GM21825 (cell line): ENCODE measurements at regions not wholly inside any gene's neighbourhood (a gene's known extent, or its start where the extent isn't known, plus 50 kb on each side); places are given as distances from the start of the nearest gene placed in this dataset.

Source experiments
- ATAC-seq: cut with Tn5 transposase; IDR thresholded peaks from one replicate; pipeline ENCODE4 v1.9.1; 2021; ENCODE audit warnings: mild to moderate bottlenecking, moderate library complexity; ENCODE audit not compliant: unreplicated experiment

DNA sequence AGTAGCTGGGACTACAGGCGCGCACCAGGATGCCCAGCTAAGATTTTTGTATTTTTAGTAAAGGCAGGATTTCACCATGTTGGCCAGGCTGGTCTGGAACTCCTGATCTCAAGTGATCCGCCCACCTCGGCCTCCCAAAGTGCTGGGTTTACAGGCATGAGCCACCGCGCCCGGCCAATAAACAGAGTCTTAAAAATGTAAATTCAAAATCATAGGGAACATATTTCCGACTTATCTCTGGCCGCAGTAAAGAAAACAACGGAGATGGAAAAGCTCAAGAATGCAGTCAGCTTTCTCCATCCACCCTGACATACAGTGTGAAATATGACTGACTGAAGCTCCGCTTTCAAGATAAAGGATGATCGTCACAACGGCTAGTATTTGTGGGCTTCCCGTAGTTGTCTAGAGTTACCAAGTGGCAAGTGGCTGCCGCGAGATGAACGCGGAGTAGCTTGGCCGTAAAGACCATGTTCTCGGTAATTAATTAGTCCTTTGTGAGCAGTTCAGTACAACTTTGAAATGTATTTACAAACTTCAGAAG is 495.1 kb upstream of the FAT1 start:
- ATAC-seq = no peak

DNA sequence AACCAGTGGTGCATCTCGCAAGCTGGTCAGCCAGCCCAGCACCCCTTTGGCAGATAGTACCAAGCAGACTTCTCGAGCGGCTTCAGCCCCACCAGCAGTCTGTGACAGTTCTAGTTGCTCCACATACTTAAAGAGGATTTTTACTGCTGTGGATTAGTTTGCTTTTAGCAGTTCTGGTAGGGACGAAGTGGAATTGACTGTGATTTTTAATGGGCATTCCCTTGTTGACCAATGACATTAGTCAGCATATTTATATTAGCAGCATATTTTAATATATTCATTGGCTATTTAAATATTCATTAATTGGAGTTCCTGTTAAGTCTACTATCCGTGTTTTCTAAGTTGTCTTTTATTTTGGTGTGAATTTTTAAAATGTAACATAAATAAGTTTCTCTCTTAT is 500.9 kb upstream of the FAT1 start:
- ATAC-seq = no peak

DNA sequence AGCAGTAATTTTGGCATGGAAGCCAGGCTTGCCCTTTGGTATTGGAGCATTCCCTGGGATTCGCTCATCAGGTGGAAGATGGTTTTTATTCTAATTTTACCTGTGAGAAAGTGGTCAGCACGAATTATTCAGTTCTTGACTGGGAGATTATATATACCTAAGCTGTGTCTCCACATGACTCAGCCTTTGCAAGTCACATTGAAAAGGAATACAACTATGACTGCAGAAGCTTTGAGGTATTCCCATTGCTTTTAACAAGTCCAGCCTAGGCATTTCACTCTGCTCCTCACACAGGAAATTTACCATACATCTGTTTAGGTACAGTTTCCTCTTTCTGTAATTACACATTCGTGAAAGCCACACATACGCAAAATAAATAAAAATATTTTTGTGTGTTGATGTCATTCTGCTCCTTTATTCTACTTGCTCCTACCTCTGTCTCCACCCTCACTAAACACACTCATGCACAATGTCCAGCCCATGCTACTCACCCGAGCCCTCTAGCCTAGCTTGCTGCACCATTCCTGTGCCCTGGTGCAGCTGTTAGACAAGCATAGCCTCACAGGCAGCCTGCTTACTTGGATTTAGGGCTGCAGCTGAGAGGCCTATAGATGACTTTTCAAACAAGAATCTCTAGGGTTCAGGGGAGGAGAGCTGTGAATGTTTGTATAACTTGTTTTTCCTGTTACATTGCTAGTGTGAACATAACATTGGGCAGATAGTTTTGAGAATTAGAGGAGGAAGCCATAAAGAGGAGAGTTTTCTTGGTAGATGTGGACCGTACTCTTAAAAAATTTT is 504.4 kb upstream of the FAT1 start:
- no peak for ATAC-seq

DNA sequence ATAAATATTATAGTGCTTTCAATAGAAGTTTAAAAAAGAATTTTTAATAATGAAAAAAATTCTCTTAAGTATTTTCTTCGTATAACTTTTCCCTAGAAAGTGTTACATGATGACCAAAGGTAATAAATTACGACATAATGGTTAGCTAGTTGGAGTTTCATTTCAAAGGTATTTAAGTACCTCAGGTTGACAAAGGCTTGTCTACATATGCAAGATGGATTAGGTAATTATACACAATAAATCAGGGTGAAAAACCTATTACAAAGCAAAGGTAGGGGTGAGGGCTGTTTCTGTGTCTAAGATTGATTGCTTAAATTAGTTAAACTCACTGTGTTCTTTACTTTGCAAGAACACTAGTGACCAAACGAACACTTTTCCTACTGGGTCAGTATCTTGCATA is 508.5 kb upstream of the FAT1 start:
- ATAC-seq = no peak

DNA sequence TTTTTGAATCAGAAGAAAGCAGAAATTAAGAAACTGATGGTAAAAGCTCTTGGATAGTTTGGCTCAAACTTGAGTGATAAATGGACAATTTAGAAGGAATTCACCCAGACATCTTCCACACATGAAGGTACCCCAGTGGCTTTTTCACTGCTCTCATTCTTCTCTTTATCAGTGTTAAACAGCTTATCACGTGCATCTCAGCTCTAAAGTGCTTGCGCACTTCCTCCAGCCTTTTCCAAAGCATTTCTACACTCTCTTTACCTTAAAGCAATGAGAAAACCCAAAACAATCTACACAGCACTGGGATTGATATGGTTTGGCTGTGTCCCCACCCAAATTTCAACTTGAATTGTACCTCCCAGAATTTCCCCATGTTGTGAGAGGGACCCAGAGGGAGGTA is 509.1 kb upstream of the FAT1 start:
- ATAC-seq = no peak

DNA sequence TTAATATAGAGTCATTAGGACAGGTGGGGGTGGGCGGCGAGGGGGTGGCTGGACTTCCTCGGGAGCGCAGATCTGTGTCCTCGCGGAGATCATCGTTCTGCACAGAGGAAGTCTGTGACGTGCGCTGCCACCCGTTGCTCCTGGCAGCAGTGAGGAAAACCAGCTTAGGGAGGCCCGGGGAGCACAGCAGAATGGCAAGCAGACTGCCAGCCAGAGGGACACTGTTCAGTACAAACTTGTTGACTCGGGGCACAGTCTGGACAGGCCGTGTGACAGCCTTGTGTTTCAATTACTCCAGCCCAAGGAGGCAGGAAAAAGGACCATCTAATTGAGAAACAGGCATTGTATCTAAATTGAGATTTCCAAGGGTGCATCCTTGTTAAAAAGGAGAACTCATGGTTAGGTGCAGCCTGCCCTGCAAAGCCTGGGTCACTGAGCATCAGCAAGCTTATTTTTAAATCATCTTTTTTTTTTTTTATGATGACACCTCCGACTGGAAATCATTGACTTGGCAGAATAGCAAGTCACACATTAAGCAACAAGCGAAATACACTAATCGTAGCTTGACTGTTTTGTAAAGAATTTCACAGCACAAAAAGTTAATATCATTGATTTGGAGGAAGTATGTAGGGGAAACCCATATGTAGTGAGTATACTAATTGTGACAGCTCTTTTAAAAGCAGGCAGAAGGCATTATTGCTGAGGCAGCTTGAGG is 512.0 kb upstream of the FAT1 start:
- no peak for ATAC-seq

DNA sequence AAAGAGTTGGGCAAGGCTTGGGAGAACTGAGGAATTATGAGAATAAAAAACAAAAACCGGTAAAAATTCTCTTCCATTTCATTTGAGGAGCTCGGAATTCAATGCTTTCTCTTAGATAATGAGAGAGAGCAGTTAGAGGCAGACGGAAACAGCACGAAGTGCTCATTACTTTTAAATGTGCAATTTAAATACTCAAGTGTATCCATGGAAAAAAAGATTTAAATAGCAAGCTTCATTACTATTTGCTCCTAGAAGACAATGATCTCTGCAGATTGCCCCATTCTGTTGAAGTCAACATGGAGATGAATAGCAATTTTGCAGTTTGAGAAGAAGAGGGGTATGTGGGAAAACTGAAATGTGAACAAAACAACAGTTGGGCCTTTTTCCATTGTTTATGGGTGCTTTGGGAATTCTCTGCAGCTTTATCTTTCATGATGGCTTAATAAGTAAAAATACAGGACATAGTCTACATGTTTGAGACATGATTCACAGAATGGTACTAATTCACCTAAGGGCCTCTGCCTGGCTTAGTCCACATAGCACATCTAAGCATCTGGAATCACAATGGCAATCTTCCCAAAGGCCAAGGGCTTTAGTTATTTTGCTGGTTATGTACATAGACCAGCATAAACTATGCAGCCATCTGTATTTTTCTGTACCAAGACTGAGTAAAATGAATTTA is 512.7 kb upstream of the FAT1 start:
- no peak for ATAC-seq

DNA sequence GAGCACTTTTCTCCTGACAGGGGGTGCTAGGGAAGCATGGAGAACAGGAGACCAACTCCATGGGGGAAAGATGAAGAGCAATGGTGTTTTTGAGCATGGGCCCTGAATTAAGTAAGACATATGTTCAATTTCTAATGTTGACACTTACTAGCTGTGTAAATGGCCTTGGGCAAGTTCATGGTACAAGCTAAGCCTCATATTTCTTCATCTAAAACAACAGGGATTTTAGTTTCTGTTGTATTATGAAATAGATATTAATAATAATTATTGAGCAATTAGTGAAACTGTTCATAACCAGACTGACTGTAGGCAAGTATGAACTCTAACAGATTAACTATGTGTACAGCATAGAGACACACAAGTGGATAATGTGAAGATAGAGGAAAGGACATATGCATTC is 515.0 kb upstream of the FAT1 start:
- ATAC-seq = no peak

DNA sequence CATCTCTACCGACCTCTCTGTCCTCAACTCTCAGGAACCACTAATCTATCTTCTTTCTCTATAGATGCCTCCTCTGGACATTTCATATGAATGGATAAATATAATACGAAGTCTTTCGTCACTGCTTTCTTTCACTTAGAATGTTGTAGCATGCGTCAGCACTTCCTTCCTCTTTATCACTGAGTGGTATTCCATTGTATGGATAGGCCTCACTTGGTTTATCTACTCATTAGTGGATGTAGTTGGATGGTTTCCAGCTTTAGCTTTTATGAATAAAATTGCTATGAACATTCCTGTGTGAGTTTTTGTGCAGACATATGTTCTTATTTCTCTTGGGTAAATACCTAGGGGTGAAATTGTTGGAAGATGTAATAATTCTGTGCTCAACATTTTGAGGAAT is 528.2 kb upstream of the FAT1 start:
- ATAC-seq = no peak

DNA sequence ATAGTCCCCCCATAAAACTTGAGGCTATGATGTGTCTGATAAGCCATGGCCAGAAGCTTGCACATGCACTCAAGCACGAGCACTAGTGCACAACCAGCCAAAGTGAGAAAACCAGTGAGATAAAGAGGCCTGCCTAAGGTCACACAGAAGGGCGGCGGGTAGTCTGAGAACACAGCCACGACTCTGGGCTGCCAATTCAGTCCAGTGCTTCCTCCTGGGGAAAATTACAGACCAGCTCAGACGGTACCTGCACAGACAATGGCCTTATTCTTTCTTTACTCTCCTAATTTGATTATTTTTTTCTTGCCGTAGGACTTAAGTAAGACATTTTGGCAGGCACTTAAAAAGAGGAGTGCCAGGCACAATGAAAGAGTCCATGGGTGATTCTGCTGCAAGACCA is 533.2 kb upstream of the FAT1 start:
- ATAC-seq = no peak

DNA sequence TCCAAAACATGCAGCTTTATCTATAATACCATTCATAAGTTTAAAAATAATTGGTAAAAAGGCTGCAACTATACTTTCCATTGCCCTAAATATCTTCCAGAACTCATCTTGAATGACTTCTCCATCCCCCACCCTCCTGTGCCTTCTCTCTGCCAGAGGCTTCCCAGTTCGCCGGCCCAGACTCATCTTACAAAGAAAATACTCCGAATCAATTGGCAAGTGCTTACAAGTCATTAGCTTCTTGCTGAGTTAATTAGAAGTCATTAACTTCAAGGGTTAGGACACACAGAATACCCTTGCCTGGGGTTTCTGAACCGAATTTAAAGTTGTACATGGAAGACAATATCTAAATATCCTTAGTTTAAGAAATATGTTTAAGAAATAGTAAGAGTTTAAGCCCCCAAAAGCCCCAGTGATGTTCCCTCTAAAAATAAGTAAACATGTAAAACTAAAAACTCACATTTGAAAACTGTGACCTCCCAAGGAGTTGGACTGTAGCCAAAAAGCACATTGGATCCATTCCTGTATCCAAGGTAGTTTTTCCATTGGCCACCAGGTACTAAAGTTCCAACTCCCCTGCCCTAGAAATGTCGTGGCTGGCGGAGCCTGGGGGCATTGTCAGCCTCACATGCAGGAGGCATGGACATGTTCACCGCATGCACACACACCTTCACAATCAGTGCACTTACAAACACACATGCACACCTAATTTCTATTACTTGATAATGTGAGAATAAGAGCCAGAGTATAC is 535.2 kb upstream of the FAT1 start:
- no peak for ATAC-seq

DNA sequence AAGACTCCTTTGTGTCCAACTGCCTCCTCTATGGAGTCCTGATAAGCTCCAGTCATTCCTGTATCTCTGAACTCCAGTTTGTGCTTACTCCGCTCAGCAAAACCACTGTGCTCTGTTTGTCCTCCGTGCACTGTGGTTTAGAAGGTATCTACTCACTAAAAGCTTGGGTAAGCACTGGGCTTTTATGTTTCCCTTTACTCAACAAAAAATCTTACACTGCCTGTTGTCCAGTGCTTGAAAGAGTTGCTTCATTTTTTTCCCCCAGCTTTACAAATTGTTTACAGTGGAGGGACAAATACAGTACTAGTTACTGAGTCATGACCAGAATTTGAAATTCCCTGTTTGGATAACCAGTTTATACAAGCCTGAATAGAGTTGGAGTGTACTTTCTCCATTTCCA is 545.3 kb upstream of the FAT1 start:
- no peak for ATAC-seq

DNA sequence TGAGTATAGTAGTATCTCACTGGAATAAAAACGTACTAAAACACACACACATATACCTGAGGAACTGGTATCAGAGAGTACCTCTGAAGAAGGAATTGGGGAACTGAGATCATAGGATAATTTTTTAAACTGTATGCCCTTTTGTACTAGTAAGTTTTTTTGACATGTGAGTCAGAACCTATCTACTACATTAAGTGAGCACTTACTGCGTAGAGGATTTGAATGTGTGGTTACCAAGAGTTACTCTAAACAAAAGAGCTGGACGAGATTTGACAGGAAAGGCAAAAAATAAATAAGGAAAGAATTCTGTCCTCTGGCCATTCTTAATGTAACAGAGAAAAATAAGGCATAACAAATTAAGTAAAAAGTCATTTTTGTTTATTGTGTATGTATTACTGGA is 546.5 kb upstream of the FAT1 start:
- ATAC-seq = no peak

DNA sequence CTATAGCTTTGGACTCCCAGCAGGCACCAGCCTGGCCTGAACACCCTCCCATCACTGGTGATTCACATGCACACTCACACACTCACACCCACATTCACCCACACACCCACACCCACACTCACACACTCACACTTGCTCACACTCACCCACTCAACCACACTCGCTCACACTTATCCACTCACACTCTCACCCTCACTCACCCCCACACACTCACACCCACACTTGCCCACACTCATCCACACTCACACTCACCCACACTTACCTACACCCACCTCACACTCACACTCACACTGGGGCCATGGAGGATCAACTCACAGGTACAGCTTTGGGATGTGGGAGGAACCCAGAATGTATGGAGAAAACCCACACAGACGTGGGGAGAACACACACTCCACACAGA is 548.2 kb upstream of the FAT1 start:
- ATAC-seq = no peak

DNA sequence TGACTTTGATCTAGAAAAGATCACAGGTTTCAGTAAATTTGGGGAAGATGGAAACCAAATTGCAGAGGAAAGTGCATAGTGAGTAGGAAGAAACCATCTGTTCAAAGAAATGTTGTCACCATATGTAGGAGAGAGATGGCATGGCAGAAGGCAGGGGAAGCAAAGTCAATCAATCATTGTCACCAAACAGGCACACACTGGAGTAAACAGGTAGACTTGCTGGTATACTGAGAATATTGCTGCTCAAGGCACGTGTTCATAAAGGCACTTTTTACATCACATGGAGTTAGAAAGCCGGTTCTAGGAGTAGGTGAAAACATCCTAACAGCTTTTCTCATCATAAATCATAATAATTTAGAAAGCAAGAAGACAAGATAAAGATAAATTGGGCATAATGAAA is 550.5 kb upstream of the FAT1 start:
- no peak for ATAC-seq

DNA sequence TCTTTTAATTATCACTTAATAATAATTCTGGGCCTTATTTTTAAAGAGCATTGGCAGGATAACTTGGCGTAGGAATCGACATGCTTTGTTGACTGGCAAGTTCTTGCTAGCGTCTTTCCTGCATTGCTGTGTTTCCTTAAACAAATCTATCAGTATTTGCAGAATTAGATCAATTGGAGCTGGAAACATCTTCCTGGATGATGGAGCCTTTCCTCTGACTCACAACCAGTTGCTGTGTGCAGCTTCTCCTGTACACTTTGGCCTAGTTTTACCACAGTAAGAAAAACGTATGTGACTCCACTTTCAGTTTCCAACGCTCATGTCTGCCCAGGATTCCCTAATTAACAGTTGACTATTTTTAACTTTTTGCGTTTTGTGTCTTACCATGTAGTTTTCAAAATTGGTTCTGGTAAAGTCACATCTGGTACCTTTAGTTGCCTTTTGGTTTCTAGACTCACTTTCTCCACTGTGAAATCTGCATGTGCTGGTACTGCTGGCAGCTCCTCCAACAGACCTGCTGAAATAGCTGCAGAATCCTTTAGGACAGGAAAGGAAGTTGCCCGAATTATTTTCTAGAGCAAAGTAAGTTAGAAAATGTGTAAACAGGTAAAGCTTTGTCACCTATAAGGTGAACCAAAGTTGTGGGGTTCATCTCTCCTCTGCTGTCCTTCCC is 553.2 kb upstream of the FAT1 start:
- no peak for ATAC-seq

DNA sequence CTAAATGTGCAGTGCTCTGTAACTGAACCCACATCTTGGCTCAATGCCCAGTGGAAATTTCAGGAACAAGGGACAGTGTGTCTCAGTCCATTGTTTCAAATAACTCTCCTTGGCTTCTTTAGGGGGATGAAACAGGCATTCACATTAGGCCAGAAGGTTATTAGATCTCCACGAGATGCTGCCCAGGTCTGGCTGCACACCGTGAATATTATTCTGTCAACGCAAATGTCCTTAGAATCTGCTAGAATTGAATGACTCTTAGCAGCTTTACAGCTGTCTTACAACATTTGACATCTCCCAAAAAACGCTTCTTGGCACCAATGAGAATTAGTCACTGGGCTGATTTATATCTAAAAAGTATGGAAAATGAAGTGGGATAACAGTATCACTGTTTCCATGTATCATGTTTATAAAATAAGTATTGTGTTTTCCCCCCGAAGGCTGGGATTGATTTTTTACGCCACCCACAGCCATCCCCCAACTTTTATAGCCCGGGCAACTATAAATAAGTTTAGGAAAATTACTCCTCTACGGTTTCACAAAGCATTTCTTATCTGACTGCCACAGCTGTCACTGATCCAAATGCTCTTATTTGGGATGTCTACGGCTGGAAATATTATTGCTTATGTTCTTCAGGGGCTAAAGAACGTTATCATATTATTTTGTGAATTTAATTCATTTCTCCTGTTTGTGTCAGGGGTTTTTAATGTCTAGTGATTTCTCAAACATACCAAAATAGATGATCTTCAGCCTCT is 559.7 kb upstream of the FAT1 start:
- ATAC-seq = no peak

DNA sequence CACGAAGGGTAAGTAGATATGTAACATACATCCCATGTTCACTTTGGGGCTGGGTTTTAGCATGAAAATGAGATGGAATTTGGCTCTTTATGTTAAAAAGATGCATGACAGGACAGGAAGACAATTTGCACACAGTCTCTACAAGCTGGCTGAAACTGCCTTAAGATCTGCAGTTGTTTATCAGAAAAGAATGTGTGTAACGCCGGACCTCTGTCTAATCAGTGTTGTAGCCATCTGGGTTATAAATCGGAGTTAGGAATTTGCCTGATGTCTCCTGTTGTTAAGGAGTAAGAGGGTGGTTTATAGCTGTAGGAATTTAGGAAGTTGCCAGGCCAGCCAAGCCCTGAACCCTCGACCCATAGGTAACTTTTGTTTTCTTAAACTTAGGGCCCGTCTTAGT is 562.9 kb upstream of the FAT1 start:
- no peak for ATAC-seq

DNA sequence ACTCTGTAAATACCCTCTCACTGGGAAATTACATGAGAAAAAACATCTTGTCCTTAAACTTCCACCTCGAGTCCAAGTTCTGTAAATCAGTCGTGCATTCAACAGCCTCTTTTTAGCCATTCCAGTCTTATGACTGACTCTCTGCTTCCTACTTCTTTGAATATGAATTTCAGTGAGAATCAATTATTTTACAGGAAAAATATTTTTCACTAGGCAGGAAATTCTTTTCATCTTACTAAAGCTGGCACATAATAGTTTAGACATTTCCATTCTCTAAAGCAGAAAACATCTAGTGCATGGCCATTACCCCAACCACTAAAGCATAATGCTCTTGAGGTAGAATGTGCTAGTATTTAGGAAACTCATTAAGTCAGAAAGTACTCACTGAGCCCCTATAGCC is 565.7 kb upstream of the FAT1 start:
- ATAC-seq = no peak

DNA sequence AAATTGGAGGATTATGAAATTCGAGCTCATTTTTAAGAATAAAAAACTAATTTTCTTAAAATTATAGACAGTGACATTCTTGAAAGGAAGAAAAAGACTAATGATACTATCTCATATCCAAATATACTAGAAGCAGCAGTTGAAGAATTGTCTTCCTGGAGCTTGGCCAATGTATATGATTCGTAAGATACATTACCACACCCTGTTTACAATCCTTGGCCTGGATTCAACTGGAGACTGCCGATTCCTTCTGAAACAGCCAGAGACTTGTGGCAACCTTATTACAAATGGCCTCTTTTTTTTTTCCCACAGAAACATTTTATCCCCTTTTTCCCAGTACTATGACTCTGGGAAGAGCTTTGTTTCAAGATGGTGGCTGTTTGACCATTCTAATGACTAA is 571.2 kb upstream of the FAT1 start:
- no peak for ATAC-seq
